Erythroblast (primary cell): ENCODE measurements at regions not wholly inside any gene's neighbourhood (a gene's known extent, or its start where the extent isn't known, plus 50 kb on each side); places are given as distances from the start of the nearest gene placed in this dataset.
"Not testable (repeated sequence)": the region's sequence is repeated elsewhere in the genome, so short reads cannot be mapped to it uniquely, and the experiment has no call there.

ENCODE experiments used
- DNase-seq, 2 experiments: peaks; one replicate each; lab custom pipeline; 2025; lab: John Stamatoyannopoulos, UW
- GATA1 ChIP-seq: IDR thresholded peaks from 2 replicates; pipeline ENCODE4 v1.6.1; 2011; ENCODE audit warnings: low read depth, mild to moderate bottlenecking, control low read depth, low read length, moderate library complexity
- POLR2A ChIP-seq: IDR thresholded peaks from 2 replicates; pipeline ENCODE4 v1.6.1; 2011; ENCODE audit warnings: mild to moderate bottlenecking, low read length

DNA sequence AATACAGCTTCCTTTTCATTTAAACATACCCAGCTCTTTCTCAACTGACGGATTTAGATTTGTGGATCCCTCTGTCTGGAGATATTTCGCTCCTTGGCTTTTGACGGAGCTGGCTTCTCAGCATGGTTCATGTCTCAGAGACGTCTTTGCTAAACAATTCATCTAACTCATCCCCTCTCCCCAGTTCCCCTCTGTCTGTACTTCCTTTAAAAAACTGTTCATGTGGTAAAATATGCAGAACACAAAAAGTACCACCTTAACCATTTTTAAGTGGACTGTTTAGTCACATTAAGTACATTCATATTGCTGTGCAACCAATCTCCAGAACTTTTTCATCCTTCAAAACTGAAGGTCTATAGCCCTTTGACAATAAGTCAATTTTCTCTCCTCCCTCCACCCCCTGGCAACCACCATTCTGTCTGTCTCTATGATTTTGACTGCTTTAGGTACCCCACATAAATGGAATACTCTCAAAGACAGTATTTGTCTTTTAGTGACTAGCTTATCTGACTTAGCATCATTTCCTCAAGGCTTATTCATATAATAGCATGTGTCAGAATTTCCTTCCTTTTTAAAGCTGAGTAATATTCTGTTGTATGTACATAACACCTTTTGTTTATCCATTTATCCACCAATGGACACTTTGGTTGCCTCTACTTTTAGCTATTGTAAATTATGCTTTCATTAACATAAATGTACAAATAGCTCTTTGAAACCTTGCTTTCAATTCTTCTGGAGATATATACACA, 399.8 kb upstream of the SOX5 start:
- TF ChIP-seq POLR2A (no peak), GATA1 (no peak)
- DNase-seq: no peak

DNA sequence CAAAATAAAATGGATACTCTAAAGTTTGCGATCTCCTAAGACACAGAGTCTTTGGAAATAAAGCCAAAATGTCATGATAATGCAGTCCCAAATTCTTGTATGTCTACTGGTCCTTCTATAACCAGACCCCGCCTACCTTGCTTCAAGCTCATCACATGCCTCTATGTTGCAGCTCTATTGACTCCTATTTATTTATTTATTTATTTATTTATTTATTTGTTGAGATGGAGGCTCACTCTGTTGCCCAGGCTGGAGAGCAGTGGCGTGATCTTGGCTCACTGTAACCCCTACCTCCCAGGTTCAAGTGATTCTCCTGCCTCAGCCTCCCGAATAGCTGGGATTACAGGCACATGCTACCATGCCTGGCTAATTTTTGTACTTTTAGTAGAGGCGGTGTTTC, 398.7 kb upstream of the SOX5 start:
- DNase-seq: not testable (repeated sequence)

DNA sequence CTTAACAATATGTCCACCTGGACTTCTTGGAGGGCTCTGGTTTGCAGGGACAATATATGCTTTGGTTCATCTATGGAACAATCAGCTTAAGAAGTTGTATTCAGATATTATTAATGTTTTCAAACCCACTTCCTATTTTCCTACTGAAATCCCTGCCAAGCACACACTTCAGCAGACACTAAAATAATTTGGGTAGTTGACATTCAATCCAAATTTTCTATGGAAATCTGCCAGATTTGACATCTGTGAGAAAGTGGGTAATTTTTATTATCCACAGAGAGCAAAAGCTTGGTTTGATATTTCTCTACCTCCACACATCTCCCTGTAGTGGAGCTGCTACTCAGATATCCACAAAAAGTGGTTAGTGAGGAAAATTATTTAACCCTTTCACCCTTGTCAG, 378.8 kb upstream of the SOX5 start:
- no peak for TF ChIP-seq POLR2A
- TF ChIP-seq GATA1: no peak
- no peak for DNase-seq

DNA sequence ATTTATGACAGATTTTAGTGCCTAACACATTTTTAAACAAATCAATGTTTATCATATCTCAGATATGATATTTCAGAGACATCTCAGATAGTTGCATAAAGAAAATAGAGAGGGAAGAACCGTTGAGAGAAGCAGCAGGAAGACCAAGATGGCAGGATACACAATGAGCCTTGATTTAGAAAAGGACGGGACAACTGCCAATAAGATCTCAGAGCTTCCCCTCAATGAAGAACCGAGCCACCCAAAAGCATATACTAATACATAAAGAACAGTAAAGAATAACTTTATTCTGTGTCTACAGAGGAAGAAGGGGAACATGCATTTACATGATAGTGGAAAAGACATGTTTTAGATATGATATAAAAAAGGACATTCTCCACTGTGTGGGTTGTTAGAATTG, 375.9 kb upstream of the SOX5 start:
- DNase-seq: no peak
- TF ChIP-seq GATA1 (no peak), POLR2A (no peak)

DNA sequence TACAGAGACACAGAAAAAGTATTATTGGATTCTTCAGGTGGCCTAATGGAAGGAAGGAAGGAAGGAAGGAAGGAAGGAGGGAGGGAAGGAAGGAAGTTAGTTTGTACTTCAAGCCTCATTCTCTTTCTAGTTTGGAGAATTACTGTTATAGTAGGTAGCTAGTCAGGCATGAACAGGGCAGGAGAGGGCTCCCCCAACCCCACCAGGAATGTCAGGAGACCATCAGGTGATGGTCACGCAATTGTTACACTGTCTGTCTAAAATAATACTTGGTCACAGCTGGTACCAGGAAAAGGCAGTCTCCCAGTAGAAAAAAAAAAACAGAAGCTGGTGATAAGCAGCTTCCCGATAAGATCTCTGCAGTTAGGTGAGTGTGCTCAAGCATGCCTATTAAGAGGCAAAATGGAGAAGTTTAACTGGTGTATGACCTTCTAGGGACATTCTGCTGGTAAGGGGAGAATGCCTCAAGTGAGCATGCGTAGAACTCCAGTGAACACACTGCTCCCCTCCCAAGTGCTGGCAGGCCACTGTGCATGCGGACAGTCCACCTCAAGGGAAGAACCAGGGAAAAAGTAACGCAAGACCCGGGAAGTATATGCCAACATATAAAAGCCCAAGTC, 358.4 kb upstream of the SOX5 start:
- no peak for DNase-seq
- TF ChIP-seq GATA1: no peak
- TF ChIP-seq POLR2A: no peak

DNA sequence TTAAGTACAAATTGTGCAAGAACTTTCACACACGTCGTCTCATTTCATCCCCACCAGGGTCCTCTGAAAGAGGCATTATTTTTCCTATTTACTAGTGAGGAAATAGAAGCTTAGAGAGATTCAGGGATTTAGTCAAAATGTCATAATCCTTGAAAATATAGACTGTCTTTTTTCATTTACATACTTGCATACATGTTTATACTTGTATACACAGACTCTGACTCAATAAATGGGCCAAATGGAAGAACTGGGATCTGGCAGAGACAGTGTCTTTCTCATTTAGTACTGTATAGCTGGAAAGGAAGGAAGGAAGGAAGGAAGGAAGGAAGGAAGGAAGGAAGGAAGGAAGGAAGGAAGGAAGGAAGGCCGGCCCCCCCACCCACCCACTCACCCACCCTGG, 357.7 kb upstream of the SOX5 start:
- TF ChIP-seq GATA1 (no peak), POLR2A (no peak)
- no peak for DNase-seq

DNA sequence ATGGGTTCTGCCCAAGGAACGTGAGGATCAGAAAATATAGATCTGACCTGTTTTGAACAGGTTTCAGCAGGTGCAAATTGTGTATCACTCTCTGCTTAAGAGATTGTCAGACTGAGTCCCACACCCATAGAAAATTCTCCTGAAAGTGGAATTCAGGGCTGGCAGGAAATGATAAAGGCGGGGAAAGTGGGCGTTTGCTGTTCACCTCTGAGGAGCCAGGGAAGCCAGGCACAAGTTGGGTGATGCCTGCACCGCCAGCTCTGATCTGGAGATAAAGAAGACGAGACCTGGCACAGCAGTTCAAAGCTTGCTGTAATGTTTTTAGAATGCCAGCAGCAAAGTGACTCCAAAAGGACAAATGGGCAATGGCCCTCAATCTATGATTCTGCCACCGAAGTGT, 356.5 kb upstream of the SOX5 start:
- no peak for TF ChIP-seq POLR2A
- TF ChIP-seq GATA1: no peak
- DNase-seq: no peak

GRCh38 chr12:24304285-24304684, 354.8 kb upstream of the SOX5 start:
- no peak for DNase-seq
- no peak for TF ChIP-seq GATA1
- no peak for TF ChIP-seq POLR2A

DNA sequence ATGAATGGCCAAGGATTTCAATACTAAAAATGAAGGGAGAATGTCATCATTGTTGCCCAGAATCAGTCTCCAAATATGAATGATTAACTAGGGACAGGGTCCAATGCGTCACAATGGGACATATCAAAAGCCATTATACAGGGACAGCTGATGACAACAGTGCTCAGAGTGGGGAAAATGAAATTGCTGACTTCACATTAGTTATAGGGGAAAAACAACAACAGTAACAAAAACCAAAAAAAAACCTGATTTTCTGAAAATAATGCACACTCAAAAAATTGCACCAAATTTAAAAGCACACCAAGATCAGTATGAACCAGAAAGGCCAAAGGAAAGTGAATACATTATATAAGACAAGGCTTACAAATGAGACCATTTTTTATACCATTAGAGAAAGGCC, 353.2 kb upstream of the SOX5 start:
- no peak for DNase-seq
- no peak for TF ChIP-seq POLR2A
- TF ChIP-seq GATA1: no peak

GRCh38 chr12:24297516-24297915, 348.0 kb upstream of the SOX5 start:
- TF ChIP-seq GATA1 (no peak), POLR2A (no peak)
- no peak for DNase-seq

DNA sequence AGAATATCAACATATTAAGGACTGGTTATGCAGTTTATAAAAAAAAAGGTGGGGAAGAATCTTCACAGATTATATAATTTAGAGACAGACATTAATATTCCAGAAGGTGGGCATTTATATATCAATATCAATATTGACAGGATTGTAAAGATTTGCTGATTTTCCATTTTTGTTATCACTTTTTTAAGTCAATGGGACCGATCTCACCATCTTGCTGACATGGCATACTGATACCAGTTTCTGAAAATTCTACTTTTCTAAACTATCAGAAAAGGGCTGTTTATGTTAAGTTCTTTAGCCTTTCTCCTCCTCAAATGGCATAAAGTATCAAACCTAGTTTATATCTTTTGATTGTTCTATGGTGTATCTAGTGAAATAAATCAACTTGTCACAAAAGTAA, 344.1 kb upstream of the SOX5 start:
- DNase-seq: no peak
- TF ChIP-seq GATA1 (no peak), POLR2A (no peak)

GRCh38 chr12:24287963-24288362, 338.5 kb upstream of the SOX5 start:
- TF ChIP-seq GATA1 (no peak), POLR2A (no peak)
- DNase-seq: no peak

GRCh38 chr12:24285448-24285847, 336.0 kb upstream of the SOX5 start:
- TF ChIP-seq POLR2A (no peak), GATA1 (no peak)
- no peak for DNase-seq

DNA sequence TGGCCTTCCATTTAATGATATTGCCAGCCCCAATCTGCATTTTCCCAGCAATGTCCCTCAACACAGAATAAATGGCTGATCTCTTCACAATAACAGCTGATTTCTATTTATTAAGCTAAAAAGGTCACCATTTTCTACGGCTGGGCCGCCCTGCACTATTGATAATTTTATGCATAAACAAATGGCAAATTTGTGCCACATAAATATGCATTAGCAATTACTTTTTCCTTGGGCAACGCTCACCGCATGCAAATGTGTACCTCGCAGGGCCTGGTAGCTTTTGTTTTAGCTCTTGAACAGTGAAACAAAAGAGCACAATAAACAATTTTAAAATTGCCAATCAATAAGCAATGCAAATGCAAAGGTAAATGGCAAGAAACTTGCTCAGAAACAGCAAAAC, 331.9 kb upstream of the SOX5 start:
- DNase-seq: no peak
- TF ChIP-seq GATA1 (no peak), POLR2A (no peak)
